ENCODE measurements at regions not wholly inside any gene's neighbourhood (a gene's known extent, or its start where the extent isn't known, plus 50 kb on each side); places are given as distances from the start of the nearest gene placed in this dataset.

- Histone ChIP-seq H3K9me3 (no peaks in the 10 kb centered on the region), H3K4me1 (no peaks in the 10 kb centered on the region), H3K36me3 (no peaks in the 10 kb centered on the region), H3K4me3 (no peak overlapping the region), H3K27ac (no peak overlapping the region), H3K27me3 (no peaks in the 10 kb centered on the region)
- intact Hi-C loops (cut with DNase I), result no loop called here
- DNase-seq (no peak), ATAC-seq (no peak)
- TF ChIP-seq, protein P1, sequence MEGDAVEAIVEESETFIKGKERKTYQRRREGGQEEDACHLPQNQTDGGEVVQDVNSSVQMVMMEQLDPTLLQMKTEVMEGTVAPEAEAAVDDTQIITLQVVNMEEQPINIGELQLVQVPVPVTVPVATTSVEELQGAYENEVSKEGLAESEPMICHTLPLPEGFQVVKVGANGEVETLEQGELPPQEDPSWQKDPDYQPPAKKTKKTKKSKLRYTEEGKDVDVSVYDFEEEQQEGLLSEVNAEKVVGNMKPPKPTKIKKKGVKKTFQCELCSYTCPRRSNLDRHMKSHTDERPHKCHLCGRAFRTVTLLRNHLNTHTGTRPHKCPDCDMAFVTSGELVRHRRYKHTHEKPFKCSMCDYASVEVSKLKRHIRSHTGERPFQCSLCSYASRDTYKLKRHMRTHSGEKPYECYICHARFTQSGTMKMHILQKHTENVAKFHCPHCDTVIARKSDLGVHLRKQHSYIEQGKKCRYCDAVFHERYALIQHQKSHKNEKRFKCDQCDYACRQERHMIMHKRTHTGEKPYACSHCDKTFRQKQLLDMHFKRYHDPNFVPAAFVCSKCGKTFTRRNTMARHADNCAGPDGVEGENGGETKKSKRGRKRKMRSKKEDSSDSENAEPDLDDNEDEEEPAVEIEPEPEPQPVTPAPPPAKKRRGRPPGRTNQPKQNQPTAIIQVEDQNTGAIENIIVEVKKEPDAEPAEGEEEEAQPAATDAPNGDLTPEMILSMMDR (IDR thresholded peaks at IDR 0.05), result no peak
Measured at GRCh38 chr18:4797002-4797685, 342.0 kb upstream of the DLGAP1 start.

GRCh38 chr18:4789506-4789905, 334.4 kb upstream of the DLGAP1 start:
- no peak overlapping the region for H3K27ac ChIP-seq
- peak; percentile 10 for ATAC-seq
- TF ChIP-seq, protein P1 (IDR thresholded peaks at IDR 0.05), result no peak
- intact Hi-C loops (cut with DNase I), result no loop called here
- no peak for DNase-seq
- H3K4me3 ChIP-seq, result no peak overlapping the region
- H3K9me3 ChIP-seq, result peaks cover 4% of the 10 kb centered on the region
- H3K4me1 ChIP-seq, result no peaks in the 10 kb centered on the region
- H3K36me3 ChIP-seq, result no peaks in the 10 kb centered on the region
- H3K27me3 ChIP-seq, result no peaks in the 10 kb centered on the region

GRCh38 chr18:4781873-4782272, 326.8 kb upstream of the DLGAP1 start:
- intact Hi-C loops (cut with DNase I), result no loop called here
- TF ChIP-seq, protein P1 (IDR thresholded peaks at IDR 0.05), result no peak
- Histone ChIP-seq H3K27ac (no peak overlapping the region), H3K27me3 (no peaks in the 10 kb centered on the region), H3K9me3 (no peaks in the 10 kb centered on the region), H3K4me1 (no peaks in the 10 kb centered on the region), H3K4me3 (no peak overlapping the region), H3K36me3 (no peaks in the 10 kb centered on the region)
- no peak for DNase-seq
- ATAC-seq, result no peak

- TF ChIP-seq, protein P1 (IDR thresholded peaks at IDR 0.05), result no peak
- no peak for ATAC-seq
- H3K27ac ChIP-seq, result no peak overlapping the region
Measured at GRCh38 chr18:4765401-4765800, 310.3 kb upstream of the DLGAP1 start.

GRCh38 chr18:4762330-4762729, 307.2 kb upstream of the DLGAP1 start:
- H3K27me3 ChIP-seq, result no peaks in the 10 kb centered on the region
- ATAC-seq (no peak), DNase-seq (no peak)
- no peak overlapping the region for H3K4me3 ChIP-seq
- no peaks in the 10 kb centered on the region for H3K36me3 ChIP-seq
- intact Hi-C loops (cut with DNase I), result no loop called here
- no peaks in the 10 kb centered on the region for H3K9me3 ChIP-seq
- TF ChIP-seq, protein P1 (IDR thresholded peaks at IDR 0.05), result no peak
- H3K27ac ChIP-seq, result no peak overlapping the region
- H3K4me1 ChIP-seq, result no peaks in the 10 kb centered on the region

More at GRCh38 chr18:4765401-4765800, 310.3 kb upstream of the DLGAP1 start:
- H3K9me3 ChIP-seq, result no peaks in the 10 kb centered on the region
- intact Hi-C loops (cut with DNase I), result no loop called here
- DNase-seq, result no peak
- no peaks in the 10 kb centered on the region for H3K27me3 ChIP-seq
- H3K4me1 ChIP-seq, result no peaks in the 10 kb centered on the region
- no peaks in the 10 kb centered on the region for H3K36me3 ChIP-seq
- no peak overlapping the region for H3K4me3 ChIP-seq

- Histone ChIP-seq H3K36me3 (no peaks in the 10 kb centered on the region), H3K27me3 (no peaks in the 10 kb centered on the region), H3K4me3 (no peak overlapping the region), H3K27ac (no peak overlapping the region), H3K4me1 (no peaks in the 10 kb centered on the region), H3K9me3 (no peaks in the 10 kb centered on the region)
- intact Hi-C loops (cut with DNase I), result no loop called here
- ATAC-seq (no peak), DNase-seq (no peak)
- TF ChIP-seq, protein P1 (IDR thresholded peaks at IDR 0.05), result no peak
Measured at GRCh38 chr18:4758980-4759379, 303.9 kb upstream of the DLGAP1 start.
